CD4-positive, alpha-beta T cell treated with Interleukin-17A for 1 hour (primary cell): ENCODE measurements at regions not wholly inside any gene's neighbourhood (a gene's known extent, or its start where the extent isn't known, plus 50 kb on each side); places are given as distances from the start of the nearest gene placed in this dataset.
"Not testable (repeated sequence)": the region's sequence is repeated elsewhere in the genome, so short reads cannot be mapped to it uniquely, and the experiment has no call there.

Source experiments
- DNase-seq: peaks from one replicate; pipeline ENCODE4 v3.0.0-alpha.2; 2020

- DNase-seq = not testable (repeated sequence)
Measured at GRCh38 chr6:140704008-140704407, 1329.6 kb upstream of the CITED2 start.

GRCh38 chr6:140697585-140697984 lies 1323.1 kb upstream of the CITED2 start:
- no peak for DNase-seq

- DNase-seq = no peak
Measured at GRCh38 chr6:140684776-140685550, 1310.5 kb upstream of the CITED2 start.

GRCh38 chr6:140677781-140678528 lies 1303.5 kb upstream of the CITED2 start:
- no peak for DNase-seq

GRCh38 chr6:140671926-140672325 lies 1297.5 kb upstream of the CITED2 start:
- DNase-seq = no peak

- DNase-seq = no peak
Measured at GRCh38 chr6:140670021-140670420, 1295.6 kb upstream of the CITED2 start.

- no peak for DNase-seq
Measured at GRCh38 chr6:140669321-140669720, 1294.9 kb upstream of the CITED2 start.

GRCh38 chr6:140663772-140664171 lies 1289.3 kb upstream of the CITED2 start:
- DNase-seq = no peak

- no peak for DNase-seq
Measured at GRCh38 chr6:140663094-140663493, 1288.6 kb upstream of the CITED2 start.

- no peak for DNase-seq
Measured at GRCh38 chr6:140661691-140662090, 1287.2 kb upstream of the CITED2 start.

GRCh38 chr6:140660295-140660694 lies 1285.8 kb upstream of the CITED2 start:
- no peak for DNase-seq

- no peak for DNase-seq
Measured at GRCh38 chr6:140653972-140654371, 1279.5 kb upstream of the CITED2 start.

- no peak for DNase-seq
Measured at GRCh38 chr6:140653506-140653905, 1279.1 kb upstream of the CITED2 start.

- not testable (repeated sequence) for DNase-seq
Measured at GRCh38 chr6:140649502-140649901, 1275.1 kb upstream of the CITED2 start.

- not testable (repeated sequence) for DNase-seq
Measured at GRCh38 chr6:140647322-140647721, 1272.9 kb upstream of the CITED2 start.

GRCh38 chr6:140644017-140644416 lies 1269.6 kb upstream of the CITED2 start:
- no peak for DNase-seq

GRCh38 chr6:140641412-140641811 lies 1267.0 kb upstream of the CITED2 start:
- no peak for DNase-seq

- DNase-seq = no peak
Measured at GRCh38 chr6:140636908-140637402, 1262.5 kb upstream of the CITED2 start.

- no peak for DNase-seq
Measured at GRCh38 chr6:140636271-140636907, 1261.9 kb upstream of the CITED2 start.

- no peak for DNase-seq
Measured at GRCh38 chr6:140627002-140627401, 1252.6 kb upstream of the CITED2 start.

GRCh38 chr6:140623498-140623897 lies 1249.0 kb upstream of the CITED2 start:
- no peak for DNase-seq

GRCh38 chr6:140620496-140620895 lies 1246.0 kb upstream of the CITED2 start:
- DNase-seq = no peak

- DNase-seq = no peak
Measured at GRCh38 chr6:140609956-140610355, 1235.5 kb upstream of the CITED2 start.

GRCh38 chr6:140609321-140609720 lies 1234.9 kb upstream of the CITED2 start:
- no peak for DNase-seq
